BE2C (cell line): ENCODE measurements at regions not wholly inside any gene's neighbourhood (a gene's known extent, or its start where the extent isn't known, plus 50 kb on each side); places are given as distances from the start of the nearest gene placed in this dataset.
"Not testable (repeated sequence)": the region's sequence is repeated elsewhere in the genome, so short reads cannot be mapped to it uniquely, and the experiment has no call there.

Experiments
- DNase-seq: peaks from one replicate; pipeline ENCODE4 v3.0.0-alpha.2; 2020
- H3K27me3 ChIP-seq: fragments of 250-450 bp; sonication (Bioruptor Pico); 2 replicates; pipeline ENCODE4 v1.5.1; 2020; ENCODE audit warnings: mild to moderate bottlenecking
- H3K36me3 ChIP-seq: fragments of 250-450 bp; sonication (Bioruptor Pico); 2 replicates; pipeline ENCODE4 v1.5.1; 2020; ENCODE audit warnings: mild to moderate bottlenecking
- H3K4me1 ChIP-seq: fragments of 250-450 bp; sonication (Bioruptor Pico); 2 replicates; pipeline ENCODE4 v1.5.1; 2020
- H3K4me3 ChIP-seq: 2 replicates; pipeline ENCODE4 v1.5.1; 2011; ENCODE audit warnings: low read depth, low read length
- H3K9me3 ChIP-seq: fragments of 250-450 bp; sonication (Bioruptor Pico); 2 replicates; pipeline ENCODE4 v1.5.1; 2020
- TF ChIP-seq, protein P1 (sequence below): IDR thresholded peaks from 2 replicates; pipeline ENCODE4 v1.5.1; 2012; ENCODE audit warnings: mild to moderate bottlenecking, low read depth, low read length

DNA sequence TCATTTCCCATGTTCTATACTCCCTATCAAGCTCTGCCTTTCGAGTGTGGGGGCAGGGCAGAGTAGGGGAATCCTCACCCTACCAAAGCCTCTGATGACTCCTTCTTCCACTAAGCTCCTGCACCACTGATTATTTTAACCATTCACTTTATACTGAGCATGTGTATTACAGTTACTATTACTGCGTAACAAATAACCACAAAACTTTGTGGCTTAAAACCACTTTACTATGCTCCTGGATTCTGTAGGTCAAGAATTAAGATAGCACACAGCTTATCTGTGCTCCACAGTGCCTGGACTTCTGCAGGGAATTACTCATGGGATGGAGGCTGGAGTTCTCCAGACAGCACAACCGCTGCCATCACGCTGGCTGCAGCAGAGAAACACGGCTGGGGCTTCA lies 117.4 kb upstream of the DNAJC10 start:
- H3K27me3 ChIP-seq = no peaks in the 10 kb centered on the region
- no peaks in the 10 kb centered on the region for H3K9me3 ChIP-seq
- TF ChIP-seq, protein P1, sequence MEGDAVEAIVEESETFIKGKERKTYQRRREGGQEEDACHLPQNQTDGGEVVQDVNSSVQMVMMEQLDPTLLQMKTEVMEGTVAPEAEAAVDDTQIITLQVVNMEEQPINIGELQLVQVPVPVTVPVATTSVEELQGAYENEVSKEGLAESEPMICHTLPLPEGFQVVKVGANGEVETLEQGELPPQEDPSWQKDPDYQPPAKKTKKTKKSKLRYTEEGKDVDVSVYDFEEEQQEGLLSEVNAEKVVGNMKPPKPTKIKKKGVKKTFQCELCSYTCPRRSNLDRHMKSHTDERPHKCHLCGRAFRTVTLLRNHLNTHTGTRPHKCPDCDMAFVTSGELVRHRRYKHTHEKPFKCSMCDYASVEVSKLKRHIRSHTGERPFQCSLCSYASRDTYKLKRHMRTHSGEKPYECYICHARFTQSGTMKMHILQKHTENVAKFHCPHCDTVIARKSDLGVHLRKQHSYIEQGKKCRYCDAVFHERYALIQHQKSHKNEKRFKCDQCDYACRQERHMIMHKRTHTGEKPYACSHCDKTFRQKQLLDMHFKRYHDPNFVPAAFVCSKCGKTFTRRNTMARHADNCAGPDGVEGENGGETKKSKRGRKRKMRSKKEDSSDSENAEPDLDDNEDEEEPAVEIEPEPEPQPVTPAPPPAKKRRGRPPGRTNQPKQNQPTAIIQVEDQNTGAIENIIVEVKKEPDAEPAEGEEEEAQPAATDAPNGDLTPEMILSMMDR = no peak
- H3K4me3 ChIP-seq = no peak overlapping the region
- no peaks in the 10 kb centered on the region for H3K4me1 ChIP-seq
- no peak for DNase-seq
- H3K36me3 ChIP-seq = no peaks in the 10 kb centered on the region

GRCh38 chr2:182605166-182605565 lies 110.9 kb upstream of the DNAJC10 start:
- no peaks in the 10 kb centered on the region for H3K4me1 ChIP-seq
- H3K4me3 ChIP-seq = no peak overlapping the region
- H3K27me3 ChIP-seq = no peaks in the 10 kb centered on the region
- H3K9me3 ChIP-seq = no peaks in the 10 kb centered on the region
- TF ChIP-seq, protein P1 = no peak
- no peaks in the 10 kb centered on the region for H3K36me3 ChIP-seq
- no peak for DNase-seq

DNA sequence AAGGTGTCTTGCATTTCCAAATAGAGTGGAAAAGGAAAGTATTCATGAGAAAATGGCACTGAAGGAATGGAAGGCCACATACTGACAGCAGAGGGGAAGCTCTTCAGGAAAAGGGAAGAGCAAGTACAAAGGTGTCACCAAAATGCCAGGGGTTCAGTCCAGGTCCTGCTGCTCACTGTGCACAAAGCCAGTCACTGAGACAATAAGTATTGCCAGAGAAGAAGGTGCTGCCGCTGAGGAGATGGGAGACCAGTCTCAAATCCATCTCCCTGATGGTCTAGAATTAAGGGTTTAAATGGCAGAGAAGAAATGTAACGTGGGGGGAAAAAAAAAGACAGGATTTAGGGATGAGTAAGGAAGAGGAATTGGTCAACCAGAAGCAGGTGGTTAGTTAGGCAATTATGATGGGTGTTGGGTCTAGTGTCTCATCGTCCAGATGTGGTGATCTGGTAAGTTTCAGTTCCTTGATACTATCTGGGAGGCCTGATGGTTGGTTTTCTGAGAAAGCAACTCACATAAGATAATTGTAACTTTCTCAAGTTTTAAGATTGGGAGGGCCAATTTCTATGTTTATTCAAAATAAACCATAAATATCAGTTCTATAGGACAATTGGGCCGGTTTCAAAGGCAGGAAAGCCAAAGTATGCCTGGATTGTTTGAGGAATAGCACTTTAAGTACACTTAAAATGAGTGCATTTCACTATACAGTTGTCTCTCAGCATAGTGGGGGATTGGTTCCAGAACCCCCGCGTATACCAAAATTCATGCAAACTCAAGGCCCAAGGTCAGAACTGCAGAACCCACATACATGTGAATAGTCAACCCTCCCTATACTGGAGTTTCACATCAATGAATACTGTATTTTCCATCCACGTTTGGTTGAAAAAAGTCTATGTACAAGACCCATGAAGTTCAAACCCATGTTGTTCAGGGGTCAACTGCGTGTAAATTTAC lies 109.1 kb upstream of the DNAJC10 start:
- H3K27me3 ChIP-seq = no peaks in the 10 kb centered on the region
- TF ChIP-seq, protein P1 = no peak
- no peak for DNase-seq

DNA sequence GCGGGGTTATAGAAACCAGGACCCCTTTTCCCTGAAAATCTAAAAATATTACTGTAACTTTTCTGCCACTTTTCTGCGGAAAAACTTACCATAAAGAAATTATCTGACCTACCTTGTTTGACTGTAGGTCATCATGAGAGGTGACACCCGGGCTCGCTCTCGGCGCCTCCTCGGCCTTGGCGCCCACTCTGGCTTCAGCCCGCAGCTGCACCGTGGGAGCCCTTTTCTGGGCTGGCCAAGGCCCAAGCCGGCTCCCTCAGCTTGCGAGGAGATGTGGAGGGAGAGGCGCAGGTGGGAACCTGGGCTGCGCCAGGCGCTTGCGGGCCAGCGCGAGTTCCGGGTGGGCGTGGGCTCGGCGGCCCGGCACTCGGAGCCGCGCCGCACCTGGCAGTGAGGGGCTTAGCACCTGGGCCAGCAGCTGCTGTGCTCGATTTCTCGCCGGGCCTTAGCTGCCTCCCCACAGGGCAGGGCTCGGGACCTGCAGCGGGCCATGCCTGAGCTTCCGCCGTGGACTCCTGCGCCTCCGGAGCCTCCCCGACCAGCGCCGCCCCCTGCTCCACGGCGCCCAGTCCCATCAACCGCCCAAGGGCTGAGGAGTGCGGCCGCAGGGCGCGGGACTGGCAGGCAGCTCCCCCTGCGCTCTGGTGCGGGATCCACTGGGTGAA lies 107.7 kb upstream of the DNAJC10 start:
- H3K4me1 ChIP-seq = no peaks in the 10 kb centered on the region
- H3K27me3 ChIP-seq = no peaks in the 10 kb centered on the region
- no peaks in the 10 kb centered on the region for H3K9me3 ChIP-seq
- no peak for DNase-seq
- no peaks in the 10 kb centered on the region for H3K36me3 ChIP-seq
- no peak overlapping the region for H3K4me3 ChIP-seq
- TF ChIP-seq, protein P1 = no peak

More for the DNA sequence above, 109.1 kb upstream of the DNAJC10 start:
- no peaks in the 10 kb centered on the region for H3K9me3 ChIP-seq
- H3K36me3 ChIP-seq = no peaks in the 10 kb centered on the region
- H3K4me3 ChIP-seq = no peak overlapping the region
- H3K4me1 ChIP-seq = no peaks in the 10 kb centered on the region

- DNase-seq, H3K9me3 ChIP-seq, H3K4me3 ChIP-seq, H3K36me3 ChIP-seq, H3K4me1 ChIP-seq, H3K27me3 ChIP-seq: not testable (repeated sequence)
Observed at GRCh38 chr2:182609005-182609404, 107.1 kb upstream of the DNAJC10 start.

- Histone ChIP-seq H3K4me1 (no peaks in the 10 kb centered on the region), H3K4me3 (no peak overlapping the region)
- TF ChIP-seq, protein P1 = no peak
Observed at GRCh38 chr2:182610231-182610630, 105.8 kb upstream of the DNAJC10 start.

More at GRCh38 chr2:182610231-182610630, 105.8 kb upstream of the DNAJC10 start:
- H3K36me3 ChIP-seq = no peaks in the 10 kb centered on the region
- H3K27me3 ChIP-seq = no peaks in the 10 kb centered on the region
- no peaks in the 10 kb centered on the region for H3K9me3 ChIP-seq
- DNase-seq = no peak
